GM12875 (cell line): ENCODE measurements at regions not wholly inside any gene's neighbourhood (a gene's known extent, or its start where the extent isn't known, plus 50 kb on each side); places are given as distances from the start of the nearest gene placed in this dataset.

Source experiments
- H3K4me3 ChIP-seq: one replicate; pipeline ENCODE4 v1.5.1; 2011; ENCODE audit warnings: low read depth, low read length, control low read depth
- CTCF ChIP-seq: IDR thresholded peaks from 2 replicates; pipeline ENCODE4 v1.5.1; 2011; ENCODE audit warnings: low read depth, mild to moderate bottlenecking, control low read depth, inconsistent platforms, low read length, moderate library complexity, borderline replicate concordance; ENCODE audit not compliant: insufficient read depth

- H3K4me3 ChIP-seq, result no peak overlapping the region
- TF ChIP-seq CTCF, result no peak
Observed at GRCh38 chr2:216947055-216947454, 87.2 kb upstream of the TNP1 start.

GRCh38 chr2:216944733-216945132, 84.9 kb upstream of the TNP1 start:
- H3K4me3 ChIP-seq, result no peak overlapping the region
- no peak for TF ChIP-seq CTCF

DNA sequence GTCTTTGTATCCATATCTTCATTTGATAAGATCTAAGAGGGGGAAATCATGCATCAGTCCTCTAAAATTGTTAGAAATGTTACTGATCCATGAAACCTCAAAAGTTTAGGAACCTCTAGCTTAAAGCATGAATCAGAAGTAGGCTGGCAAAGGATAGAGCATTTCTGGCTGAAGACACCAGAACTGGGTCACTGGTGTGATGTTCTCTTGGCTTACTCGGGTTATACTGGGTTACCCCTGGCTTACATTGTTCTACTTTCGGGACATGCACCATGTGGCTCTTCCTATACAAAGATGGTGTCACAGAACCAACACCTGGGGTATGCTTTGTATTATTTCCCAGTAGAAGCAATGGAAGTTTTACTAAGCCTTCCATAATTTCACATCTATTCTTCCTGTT, 83.2 kb upstream of the TNP1 start:
- TF ChIP-seq CTCF, result no peak

GRCh38 chr2:216942465-216942864, 82.6 kb upstream of the TNP1 start:
- no peak for TF ChIP-seq CTCF
- no peak overlapping the region for H3K4me3 ChIP-seq

More for the DNA sequence above, 83.2 kb upstream of the TNP1 start:
- no peak overlapping the region for H3K4me3 ChIP-seq

GRCh38 chr2:216942016-216942415, 82.2 kb upstream of the TNP1 start:
- H3K4me3 ChIP-seq, result no peak overlapping the region
- no peak for TF ChIP-seq CTCF

DNA sequence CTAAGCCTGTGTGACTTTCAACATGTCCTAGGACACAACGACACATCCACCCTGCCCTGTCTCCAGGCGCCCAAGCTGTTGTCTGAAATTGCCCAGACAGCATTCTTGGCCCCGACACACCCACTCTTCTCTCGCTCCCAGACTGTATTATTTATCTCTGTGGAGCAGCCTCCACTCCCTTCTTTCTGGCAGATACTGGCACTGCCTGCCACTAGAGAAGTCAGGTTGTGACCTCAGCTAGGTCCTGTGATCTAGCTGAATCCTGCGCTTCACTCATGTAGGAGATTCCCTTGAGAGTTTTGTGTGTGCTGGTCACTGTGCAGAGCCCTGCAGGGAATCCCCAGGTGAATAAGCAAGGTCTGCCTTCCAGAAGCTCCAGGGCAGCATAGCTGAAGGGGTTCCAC, 77.1 kb upstream of the TNP1 start:
- no peak for TF ChIP-seq CTCF
- H3K4me3 ChIP-seq, result no peak overlapping the region

DNA sequence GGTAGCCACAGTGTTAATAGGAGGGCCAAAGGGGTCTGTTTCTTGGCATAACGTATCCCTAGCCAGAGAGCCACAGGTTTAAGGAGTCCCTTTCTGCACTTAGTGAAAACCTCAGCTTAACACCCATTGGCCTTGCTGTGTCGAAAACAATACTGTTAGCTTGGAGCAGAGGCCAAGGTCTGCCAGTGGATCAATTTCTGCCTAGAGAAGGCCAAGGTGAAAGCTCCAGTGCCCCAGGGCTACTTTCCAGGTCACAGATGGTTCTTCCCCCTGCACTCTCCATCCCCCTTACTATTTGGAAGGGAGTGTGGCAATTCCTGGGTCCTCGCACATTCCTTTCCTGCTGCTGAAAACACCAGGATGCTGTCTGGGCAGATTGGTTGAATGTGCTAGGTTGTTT, 74.8 kb upstream of the TNP1 start:
- no peak overlapping the region for H3K4me3 ChIP-seq
- no peak for TF ChIP-seq CTCF
